GM18502 (cell line): ENCODE measurements at regions not wholly inside any gene's neighbourhood (a gene's known extent, or its start where the extent isn't known, plus 50 kb on each side); places are given as distances from the start of the nearest gene placed in this dataset.

Experiments used
- ATAC-seq: cut with Tn5 transposase; IDR thresholded peaks from one replicate; pipeline ENCODE4 v1.9.1; 2021; ENCODE audit warnings: mild to moderate bottlenecking; ENCODE audit not compliant: unreplicated experiment, poor library complexity

DNA sequence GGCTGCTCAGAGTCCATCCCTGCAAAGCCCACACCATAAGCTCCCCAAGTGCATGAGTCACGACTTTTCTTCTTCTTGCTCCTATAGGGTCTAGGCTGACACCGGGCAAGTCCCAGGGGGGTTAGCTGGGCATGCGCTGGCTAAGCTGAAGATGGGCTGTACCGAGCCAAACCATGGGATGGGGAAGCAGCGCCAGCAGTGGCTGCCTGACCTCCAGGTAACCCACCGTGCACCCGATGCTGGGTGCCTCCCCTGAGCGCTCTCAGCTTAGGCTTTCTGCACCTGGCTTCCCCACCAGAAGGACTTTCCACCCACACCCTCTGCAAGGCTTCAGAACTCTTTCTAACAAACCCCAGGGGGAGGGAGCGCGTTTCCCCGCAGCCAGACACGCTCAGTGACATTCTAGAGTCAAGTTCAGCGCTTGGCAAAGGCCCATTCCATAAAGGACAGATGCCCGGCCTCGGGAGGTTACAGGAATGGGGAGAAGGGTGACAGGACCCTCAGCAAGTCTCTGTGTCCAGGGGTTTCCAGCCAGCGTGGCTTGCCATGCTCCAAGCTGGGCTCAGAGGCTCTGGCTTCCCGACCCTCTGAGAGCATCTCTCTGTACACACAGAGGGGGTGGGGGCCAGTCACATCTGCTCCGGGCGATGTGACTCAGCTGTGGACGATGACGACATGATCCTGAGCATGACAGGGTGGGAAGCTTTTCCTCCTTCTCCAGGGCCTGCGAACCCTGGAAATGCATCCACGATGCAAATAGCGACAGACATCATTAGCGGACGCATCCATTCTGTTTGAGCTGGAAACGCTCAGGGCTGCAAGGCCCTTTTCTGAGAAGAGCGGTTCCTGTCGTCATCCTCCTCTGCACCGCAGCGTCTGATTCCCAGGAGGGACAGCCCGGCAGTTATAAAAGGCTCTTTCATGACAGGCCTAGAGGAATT is 107.8 kb downstream of the SIK1 start:
- ATAC-seq = no peak

DNA sequence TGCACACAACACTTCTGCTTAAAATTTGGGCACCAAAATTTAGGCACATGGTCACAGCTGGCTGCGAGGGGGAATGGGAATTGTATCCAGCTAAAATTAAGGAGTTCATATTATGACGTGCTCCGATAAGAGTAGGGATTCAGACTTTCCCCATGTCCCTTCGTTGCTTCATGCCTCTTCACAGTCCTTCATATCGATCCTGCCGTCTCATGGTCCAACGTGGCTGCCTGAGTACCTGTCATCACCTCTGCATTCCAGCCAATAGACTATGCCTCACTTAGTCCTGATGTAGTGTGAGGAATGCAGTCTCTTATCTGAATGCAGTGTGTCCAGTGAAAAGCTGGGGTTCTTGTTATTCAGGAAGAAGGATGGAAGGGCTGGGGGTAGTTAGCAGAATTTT is 108.6 kb downstream of the SIK1 start:
- no peak for ATAC-seq

DNA sequence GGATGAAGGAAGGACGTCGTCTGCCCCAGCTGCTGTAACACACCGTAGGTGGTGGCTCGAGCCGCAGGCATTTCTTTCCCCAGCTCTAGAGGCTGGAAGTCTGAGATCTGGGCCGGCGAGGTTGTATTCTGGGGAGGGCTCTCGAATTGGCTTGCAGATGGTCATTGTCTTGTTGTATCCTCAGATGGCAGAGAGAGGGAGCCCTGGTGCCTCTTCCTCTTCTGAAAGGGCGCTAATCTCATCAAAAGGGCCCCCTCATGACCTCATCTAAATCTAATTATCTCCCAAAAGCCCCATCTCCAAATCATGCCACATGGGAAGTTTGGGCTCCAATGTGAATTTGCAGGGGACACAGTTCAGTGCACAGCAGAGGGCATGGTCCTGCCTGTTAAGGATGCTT is 109.0 kb downstream of the SIK1 start:
- no peak for ATAC-seq

DNA sequence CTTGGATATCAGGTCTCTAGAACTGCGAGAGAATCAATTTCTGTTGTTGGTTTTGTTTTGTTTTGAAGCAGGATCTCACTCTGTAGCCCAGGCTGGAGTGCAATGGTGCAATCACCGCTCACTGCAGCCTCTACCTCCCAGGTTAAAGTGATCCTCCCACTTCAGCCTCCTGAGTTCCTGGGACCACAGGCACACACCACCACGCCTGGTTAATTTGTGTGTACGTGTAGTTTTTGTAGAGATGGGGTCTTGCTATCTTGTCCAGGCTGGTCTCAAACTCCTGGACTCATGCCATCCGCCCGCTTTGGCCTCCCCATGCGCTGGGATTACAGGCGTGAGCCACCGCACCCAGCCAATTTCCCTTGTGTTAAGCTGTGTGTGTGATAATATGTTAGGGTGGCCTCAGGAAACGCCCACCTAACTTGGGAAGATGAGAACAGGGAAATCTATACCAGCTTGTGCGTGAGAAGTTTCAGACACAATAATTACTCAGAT is 109.6 kb downstream of the SIK1 start:
- ATAC-seq = no peak

DNA sequence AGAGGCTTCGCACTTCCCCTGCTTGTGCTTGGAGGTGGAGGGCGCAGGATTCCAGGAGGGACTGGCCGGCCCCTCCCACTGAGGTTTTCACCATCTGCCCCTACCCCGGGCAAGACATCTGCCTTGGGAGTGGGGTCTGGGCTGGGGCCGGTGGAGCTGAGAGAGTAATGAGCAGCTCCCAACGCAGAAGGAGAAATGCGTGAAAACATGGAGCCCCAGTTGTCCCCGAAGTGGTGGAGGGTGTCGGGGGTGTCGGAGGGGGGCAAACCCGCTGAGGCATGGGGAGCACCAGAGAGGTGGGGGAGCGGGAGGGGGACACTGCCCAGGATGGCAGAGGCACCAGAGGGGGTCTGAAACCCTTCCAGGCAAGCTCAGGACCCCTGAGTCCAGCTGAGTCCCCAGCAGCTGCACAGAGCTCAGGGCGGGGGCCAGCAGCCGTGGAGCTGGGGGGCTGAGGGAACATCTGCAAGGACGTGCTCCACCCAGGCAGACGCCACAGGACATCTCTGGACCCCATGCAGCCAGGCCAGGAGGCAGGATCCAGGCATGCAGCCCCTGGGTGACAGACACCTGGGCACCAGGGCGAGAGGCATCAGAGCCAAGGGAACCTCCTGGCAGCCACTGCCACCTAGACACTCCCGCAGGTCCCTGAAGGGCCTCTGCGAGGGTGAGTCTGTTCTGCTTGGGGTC is 110.6 kb downstream of the SIK1 start:
- no peak for ATAC-seq

DNA sequence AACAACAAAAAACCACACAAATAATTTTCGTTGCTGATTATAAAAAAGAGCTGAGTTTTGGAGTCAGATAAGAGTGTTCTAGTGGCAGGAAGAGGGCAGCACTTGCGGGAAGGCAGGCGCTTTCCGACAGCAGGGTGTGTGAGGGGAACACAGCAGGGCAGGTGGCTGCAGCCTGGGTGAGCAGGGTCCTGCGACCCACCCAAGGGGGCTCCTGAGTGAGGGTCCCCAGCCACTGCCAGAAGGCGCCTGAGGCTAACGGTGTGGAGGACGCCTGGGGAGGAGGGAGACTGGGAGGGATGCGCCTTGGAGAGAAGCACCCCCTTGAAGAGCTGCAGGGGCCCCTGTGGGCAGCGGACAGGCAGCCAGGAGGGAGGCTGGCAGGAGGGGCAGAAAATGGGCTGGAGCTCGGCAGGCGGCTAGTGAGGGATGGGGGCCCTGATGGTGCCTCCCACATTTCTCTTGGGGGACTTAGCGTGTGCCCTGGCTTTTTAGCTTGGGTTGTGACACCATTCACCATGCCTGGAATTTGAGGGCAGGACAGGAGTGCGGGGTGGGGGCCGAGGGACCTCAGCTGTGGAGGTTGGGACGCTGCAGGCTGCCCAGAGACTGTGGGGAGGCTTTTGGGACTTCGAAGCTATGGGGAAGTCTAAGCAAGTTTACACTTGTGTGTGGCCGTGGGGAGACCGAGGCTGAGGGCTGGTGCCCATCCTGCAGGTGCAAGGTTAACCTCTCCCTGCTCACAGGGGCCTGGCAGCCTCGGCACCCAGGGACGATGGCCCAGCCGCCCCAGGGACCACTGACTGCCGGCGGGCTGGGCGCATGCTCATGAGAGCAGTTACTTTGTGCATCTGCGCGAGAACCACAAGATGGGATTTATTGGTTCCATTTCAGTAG is 111.4 kb downstream of the SIK1 start:
- no peak for ATAC-seq

DNA sequence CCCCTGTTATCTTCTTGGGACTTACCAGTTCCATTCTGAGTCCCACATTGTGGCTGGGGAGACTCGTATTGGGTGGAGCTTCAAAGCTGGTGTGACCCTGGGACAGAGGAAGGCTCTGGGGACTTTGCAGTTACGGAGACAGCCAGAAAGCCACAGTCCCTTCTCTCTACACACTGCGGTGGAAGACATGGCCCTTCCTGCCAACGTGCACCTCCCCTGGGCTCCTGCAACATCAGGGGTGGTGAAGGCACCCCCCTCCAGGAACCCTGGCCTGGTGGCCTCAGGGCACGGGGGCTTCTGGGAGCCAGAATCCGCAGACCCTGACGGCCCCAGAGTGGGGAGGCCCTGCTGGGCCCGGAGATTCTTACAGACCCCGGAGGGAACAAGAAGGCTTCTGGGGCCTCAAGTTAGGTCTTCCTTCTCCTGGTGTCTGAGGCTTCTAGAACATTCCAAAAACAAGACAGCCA is 113.0 kb downstream of the SIK1 start:
- ATAC-seq = no peak

DNA sequence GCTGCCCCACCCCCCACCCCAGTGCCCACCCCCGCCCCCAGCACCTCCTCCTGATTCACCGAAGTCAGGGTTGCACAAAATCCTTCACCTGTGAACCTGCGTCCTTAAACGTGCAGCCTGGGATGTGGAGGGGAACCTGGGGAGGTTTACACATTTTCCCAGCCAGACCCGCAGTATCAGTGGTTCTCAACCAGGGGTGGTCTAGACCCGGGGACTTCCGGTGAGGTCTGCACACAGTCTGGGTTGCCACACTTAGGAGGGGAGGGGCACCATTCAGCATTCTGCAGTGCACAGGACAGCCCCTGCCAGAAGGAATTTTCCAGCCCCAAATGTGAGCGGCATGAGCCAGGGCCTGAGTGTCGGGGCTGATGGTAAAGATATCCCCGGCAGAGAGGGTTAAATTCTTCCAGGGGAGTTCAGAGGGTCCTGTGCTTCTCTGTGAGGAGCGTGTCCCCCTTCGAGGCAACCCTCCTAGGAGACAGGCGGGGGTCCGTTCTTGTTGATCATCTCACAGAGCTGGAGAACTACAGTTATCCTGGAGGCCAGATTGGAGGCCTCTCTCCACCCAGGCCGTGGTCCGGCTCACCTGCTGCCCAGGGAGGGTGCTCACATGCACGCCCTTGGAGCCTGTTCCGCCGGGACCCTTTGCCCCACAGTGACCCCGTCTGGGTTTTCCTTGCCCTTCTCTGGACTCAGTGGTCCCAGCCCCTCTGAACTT is 113.6 kb downstream of the SIK1 start:
- no peak for ATAC-seq

DNA sequence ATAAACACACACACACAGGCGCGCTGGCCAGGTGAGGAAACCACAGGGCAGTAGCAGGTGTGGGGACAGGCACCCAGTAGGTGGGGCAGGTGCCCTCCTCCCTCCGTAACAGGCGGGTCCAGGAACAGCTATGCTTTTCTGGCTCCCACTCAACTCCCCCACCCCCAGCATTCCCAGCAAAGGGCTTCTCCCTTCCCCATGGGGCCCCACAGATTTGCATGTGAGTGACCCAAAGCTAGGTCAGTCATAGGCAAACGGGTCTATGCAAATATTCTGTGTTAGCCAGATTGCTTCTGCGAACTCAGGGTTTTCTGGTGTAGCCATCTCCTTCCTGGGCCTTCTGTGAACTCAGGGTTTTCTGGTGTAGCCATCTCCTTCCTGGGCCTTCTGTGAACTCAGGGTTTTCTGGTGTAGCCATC is 114.2 kb downstream of the SIK1 start:
- no peak for ATAC-seq

DNA sequence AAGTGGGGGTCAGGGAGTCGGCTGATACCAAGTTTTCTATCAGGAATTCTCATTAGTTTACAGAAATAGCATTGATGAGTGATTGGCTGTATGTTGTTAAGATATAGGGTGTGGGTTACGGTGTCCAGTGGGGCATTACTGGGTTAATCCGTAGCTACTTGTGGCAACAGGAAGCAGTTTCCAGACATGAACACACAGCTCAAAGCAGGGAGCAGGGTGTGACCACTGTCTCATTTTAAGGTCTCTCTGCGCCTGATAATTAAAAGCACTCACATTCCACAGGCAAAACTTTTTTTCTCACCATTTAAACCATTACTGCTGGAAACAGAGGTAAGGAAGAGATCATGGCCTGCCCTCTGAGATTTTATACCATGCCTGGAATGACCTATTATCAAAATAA is 114.9 kb downstream of the SIK1 start:
- ATAC-seq = no peak

DNA sequence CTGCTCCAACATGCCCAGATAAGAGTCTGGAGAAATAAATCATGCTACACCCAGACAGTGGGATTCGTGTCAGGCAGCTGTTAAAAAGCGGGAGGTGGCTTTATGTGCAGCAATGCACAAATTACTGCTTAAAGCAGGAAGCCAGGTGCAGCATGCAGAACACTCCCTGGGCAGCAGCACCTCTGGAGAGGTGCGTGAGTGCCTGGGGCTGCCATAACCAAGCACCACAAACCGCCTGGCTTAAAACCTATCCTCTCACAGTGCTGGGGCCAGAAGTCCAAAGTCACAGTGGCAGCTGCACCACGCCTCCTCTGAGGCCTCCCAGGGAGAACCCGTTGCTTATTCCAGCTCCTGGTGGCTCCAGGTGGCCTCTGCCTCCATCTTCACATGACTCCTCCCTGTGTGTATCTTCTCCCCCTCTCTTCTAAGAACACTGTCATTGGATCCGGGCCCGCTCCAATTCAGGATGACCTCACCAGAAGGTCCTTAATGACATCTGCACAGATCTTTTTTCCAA is 115.6 kb downstream of the SIK1 start:
- no peak for ATAC-seq

DNA sequence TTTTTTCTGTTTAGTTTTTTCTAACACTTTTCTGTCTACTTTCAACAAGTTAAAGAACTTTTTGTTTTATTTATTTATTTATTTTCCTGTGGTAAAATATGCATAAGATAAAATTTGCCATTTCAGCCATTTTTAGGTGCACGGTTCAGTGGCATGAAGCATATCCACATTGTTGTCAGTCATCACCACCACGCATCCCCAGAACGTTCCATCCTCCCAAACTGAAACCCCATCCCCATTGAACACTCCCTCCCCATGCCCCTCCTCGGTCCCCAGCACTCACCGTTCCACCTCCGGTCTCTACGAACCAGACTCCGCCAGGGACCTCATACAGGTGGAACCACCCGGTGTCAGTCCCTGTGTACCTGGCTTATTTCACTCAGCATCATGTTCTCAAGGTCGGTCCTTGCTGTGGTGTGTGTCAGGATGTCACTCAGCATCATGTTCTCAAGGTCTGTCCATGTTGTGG is 118.1 kb downstream of the SIK1 start:
- no peak for ATAC-seq

DNA sequence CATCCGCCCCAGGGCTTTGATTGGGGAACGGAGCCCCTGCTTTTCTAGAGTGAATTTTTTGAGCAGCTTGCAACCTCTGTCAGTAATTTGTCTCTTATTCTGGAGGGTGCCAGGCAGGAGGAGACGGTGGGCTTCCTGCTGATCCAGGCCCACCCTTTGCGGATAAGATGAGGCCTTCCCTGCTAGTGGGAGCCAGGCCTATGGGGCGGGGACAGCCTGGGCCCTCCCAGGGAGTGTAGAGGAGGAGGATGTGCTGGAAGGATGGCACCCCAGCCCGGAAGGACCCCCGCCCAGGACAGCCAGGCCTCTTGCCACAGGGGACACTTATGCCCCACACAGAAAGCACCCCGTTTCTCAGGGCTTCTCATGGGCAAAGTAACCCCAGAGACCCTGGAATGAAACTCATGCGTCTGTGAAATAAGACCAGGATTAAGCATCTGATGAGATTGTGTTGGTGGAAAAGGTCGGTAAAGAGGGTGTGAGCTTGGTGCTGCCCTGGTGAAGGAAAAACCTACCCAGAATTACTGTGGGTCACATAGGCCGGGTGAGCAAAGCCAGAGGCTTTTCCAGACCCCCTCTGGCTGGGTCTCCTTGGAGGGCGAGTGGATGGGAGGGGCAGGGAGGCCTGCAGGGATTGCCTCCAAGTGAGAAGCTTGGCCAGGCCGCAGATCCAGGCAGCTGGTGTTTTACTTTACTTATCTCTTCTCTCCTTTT is 118.7 kb downstream of the SIK1 start:
- ATAC-seq = no peak

DNA sequence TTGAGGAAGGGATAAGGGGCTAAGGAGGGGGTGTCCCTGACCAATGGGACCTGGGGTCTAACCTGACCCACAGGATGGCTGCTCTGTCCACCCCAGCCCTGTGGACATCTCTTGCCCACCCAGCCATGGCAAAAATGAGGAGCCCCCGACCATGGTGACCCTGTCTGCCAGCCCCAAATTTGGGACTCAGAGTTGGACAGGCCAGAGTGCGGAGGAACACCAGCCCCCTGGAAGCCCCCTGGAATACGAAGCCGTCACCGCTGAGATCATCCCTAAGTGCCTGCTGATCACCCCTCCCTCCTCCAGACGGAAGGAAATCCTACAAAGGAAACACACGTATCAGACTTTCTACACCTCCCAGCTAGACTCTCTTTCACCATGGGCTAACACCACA is 119.3 kb downstream of the SIK1 start:
- ATAC-seq = no peak

DNA sequence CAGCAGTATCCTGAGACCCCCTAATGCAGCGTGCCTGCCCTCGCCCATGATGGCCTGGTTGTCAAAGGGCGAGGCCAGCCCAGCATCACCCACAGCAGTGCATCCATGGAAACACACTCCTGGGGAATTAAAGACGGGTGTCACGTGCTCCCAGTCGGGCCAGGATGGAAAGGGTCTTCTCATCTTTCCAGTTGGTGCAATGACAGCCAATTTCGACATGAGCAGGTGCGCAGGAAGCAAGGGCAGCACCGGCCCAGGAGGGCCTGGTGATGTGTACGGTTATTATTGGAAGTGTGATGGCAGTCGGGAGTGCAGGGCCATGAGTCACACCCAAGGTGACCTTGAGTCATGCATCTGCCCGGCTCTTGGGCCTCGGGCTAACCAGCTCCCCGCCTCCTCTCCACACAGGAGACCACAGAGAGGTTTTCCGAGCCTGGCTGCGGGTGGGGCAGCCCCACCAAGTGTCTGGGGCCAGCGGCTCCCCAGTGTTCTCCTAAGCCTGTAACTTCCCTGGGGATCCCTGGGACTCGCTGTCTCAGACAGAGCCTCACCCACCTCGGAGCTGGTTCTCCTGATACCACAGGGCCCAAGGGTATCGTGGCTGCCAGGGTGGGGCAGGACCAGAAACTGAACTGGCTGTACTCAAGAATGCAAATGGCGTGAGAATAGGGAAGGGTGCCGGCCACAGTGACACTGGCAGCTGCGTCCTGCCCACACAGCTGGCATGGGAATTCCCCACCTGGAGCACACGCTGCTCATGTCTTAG is 119.8 kb downstream of the SIK1 start:
- no peak for ATAC-seq

DNA sequence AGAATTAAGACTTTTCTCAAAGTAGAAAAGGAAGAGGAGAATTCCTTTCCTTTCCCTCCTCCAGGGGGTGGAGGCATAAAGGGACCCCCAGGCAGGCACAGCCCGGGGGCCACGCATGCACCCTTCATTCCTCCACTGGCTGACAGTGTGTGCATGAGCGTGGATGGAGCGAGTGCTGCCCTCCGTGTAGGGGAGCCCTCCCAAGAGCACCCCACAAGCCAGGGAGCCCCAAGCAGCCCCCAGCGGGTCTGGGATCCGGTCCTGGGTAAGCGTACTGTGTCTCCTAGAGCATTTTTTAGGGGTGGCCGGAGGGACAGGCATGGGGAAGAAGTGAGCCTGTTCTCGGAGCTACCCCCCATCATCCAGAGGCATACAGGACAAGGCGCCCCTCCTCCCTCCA is 120.5 kb downstream of the SIK1 start:
- ATAC-seq = no peak

DNA sequence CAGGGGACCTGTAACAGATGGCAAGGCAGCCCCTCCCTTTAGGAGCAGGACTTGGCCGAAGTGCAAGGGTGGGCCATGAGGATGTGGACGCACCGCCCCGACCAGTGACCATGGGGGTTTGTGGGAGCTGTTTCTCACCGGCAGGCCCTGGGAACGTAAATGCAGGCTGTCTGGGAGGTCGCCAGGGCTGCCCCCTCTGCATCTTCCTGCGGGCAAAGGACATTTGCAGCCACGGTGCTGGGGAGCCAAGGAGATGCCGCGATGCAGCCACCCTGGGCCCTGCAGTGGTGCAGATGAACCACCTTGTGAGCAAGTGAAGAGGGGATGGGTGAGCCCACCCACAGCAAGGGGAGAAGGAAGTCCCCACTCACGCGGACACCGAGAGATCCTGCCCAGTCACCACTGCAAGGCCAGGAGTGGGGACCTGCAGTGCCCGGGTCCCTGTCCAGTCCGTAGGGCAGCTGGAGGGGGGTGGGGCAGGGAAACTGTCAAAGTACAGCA is 121.1 kb downstream of the SIK1 start:
- ATAC-seq = no peak

DNA sequence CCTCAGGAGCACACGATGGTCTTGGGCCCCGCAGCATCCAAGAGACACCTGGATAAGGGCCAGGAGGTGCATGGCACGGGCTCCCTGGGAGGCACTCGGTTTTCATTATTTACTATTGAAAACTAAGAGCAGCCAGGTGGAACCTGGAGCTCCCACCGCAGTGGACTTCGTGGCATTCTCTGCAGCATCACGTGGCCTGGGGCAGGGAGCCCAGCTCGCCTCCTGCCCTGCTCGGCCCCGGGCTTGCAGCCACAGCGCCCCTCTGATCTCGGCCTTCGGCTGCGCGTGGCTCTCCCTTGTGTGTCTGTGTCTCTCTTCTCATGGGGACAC is 121.6 kb downstream of the SIK1 start:
- no peak for ATAC-seq
